K562 (cell line): ENCODE measurements at regions not wholly inside any gene's neighbourhood (a gene's known extent, or its start where the extent isn't known, plus 50 kb on each side); places are given as distances from the start of the nearest gene placed in this dataset.

Source experiments
- ATAC-seq: fragments of 200-7000 bp; cut with Tn5 transposase; 3 replicates; pipeline ENCODE4 v1.9.1; 2020; ENCODE audit warnings: moderate library complexity
- BruUV-seq: library from RNA; stranded (reverse); fragments of 400-500 nt; replicated peaks from 2 replicates; lab custom pipeline; 2021; lab: Mats Ljungman, UMichigan
- CTCF ChIA-PET: fragments of 300-600 bp; formaldehyde crosslinking; extraction: SDS; loops from one replicate; lab custom pipeline; 2021; ENCODE audit warnings: low intra/inter-chr PET ratio; lab: Yijun Ruan, JAX
- POLR2A ChIA-PET: fragments of 300-600, 350-650 bp; sonication (Branson Sonifier 250); formaldehyde crosslinking; extraction: SDS; loops from one replicate; lab custom pipeline; 2021; ENCODE audit warnings: antibody characterized with exemption, inconsistent platforms; lab: Yijun Ruan, JAX
- DNase-seq, 4 experiments: peaks; one replicate each; pipeline versions ENCODE4 v3.0.0 to v3.0.0-alpha.2; 2011 to 2018; ENCODE audit warnings: low spot score in 3 of 4, mixed read lengths in 3 of 4; ENCODE audit errors: extremely low read depth in 1 of 4
- FAIRE-seq: peaks from 2 replicates; lab custom pipeline; 2011; peaks lifted over from hg19 to GRCh38; lab: Jason Lieb, UNC
- H2AFZ ChIP-seq: 2 replicates; pipeline ENCODE4 v1.6.0; 2011; ENCODE audit warnings: low read depth, low read length, control low read depth, inconsistent platforms
- H3K27ac ChIP-seq: fragments of 200-600 bp; 3 replicates; pipeline ENCODE4 v1.8.0; 2011; ENCODE audit warnings: low read depth, mild to moderate bottlenecking, control low read depth, inconsistent platforms, low read length, moderate library complexity, mixed read lengths; ENCODE audit errors: extremely low read depth
- H3K27me3 ChIP-seq, 2 experiments: fragments of 300-600 bp in 1 of 2; 2 replicates in 1 of 2; 3 replicates in 1 of 2; pipeline versions ENCODE4 v1.6.0 to v1.8.0; 2011; ENCODE audit warnings: inconsistent platforms in 2 of 2, low read length in 2 of 2, mild to moderate bottlenecking in 1 of 2, mixed read lengths in 1 of 2, moderate library complexity in 1 of 2; ENCODE audit not compliant: control insufficient read depth in 2 of 2, insufficient read depth in 2 of 2
- H3K36me3 ChIP-seq: fragments of 300-600 bp; 3 replicates; pipeline ENCODE4 v1.8.0; 2011; ENCODE audit warnings: mild to moderate bottlenecking, low read length, inconsistent platforms; ENCODE audit not compliant: control insufficient read depth, insufficient read depth
- H3K4me1 ChIP-seq, 2 experiments: fragments of 200-600 bp in 1 of 2; replicated peaks in 1 of 2; 2 replicates in 1 of 2; 3 replicates in 1 of 2; pipeline versions ENCODE4 v1.5.1 to v1.8.0; 2011; ENCODE audit warnings: inconsistent platforms in 2 of 2, low read length in 2 of 2, mild to moderate bottlenecking in 1 of 2, mixed read lengths in 1 of 2, moderate library complexity in 1 of 2; ENCODE audit not compliant: control insufficient read depth in 2 of 2, insufficient read depth in 2 of 2
- H3K4me2 ChIP-seq: 2 replicates; pipeline ENCODE4 v1.6.1; 2011; ENCODE audit warnings: low read length, control low read depth, inconsistent platforms, mixed read lengths; ENCODE audit not compliant: insufficient read depth
- H3K4me3 ChIP-seq: fragments of 200-600 bp; sonication (generic), shearing (Covaris generic); 2 replicates; pipeline ENCODE4 v1.5.1; 2016; ENCODE audit warnings: control low read depth, inconsistent platforms
- H3K79me2 ChIP-seq: fragments of 200-600 bp; 3 replicates; pipeline ENCODE4 v1.8.0; 2011; ENCODE audit warnings: low read length, inconsistent platforms; ENCODE audit not compliant: control insufficient read depth, insufficient read depth
- H3K9ac ChIP-seq, 2 experiments: 2 replicates each; pipeline versions ENCODE4 v1.6.0 to v1.6.1; 2011; ENCODE audit warnings: low read depth in 2 of 2, low read length in 2 of 2, control low read depth in 1 of 2, inconsistent platforms in 1 of 2, mild to moderate bottlenecking in 1 of 2, mixed read lengths in 1 of 2; ENCODE audit not compliant: insufficient read depth in 1 of 2
- H3K9me1 ChIP-seq: one replicate; pipeline ENCODE4 v1.6.0; 2011; ENCODE audit warnings: inconsistent platforms, mild to moderate bottlenecking, low read length, moderate library complexity; ENCODE audit not compliant: control insufficient read depth, insufficient read depth
- H3K9me3 ChIP-seq: replicated peaks from 2 replicates; pipeline ENCODE4 v1.5.1; 2011; ENCODE audit warnings: low read depth, low read length, inconsistent platforms; ENCODE audit not compliant: control insufficient read depth, insufficient read depth
- H4K20me1 ChIP-seq: replicated peaks from 2 replicates; pipeline ENCODE4 v1.6.1; 2011; ENCODE audit warnings: low read length, inconsistent platforms, mixed read lengths; ENCODE audit not compliant: control insufficient read depth, insufficient read depth
- MGA ChIP-seq: fragments of 450-650 bp; IDR thresholded peaks from 2 replicates; pipeline ENCODE4 v1.6.1; 2016; ENCODE audit warnings: mild to moderate bottlenecking, moderate library complexity
- WGBS: fragments of 100-300 bp; shearing (Covaris generic); methylation state at CpG from one replicate; pipeline ENCODE4 v1.1.6; 2016; ENCODE audit warnings: low coverage, mixed read lengths; ENCODE audit not compliant: insufficient coverage; ENCODE audit errors: missing lambda C conversion rate; 5-methylcytosine and 5-hydroxymethylcytosine counted together
- in situ Hi-C: fragments of 300-500 bp; cut with MboI; formaldehyde crosslinking; loops from 4 replicates; pipeline ENCODE4 v1.15.0; 2018; ENCODE audit warnings: inconsistent platforms, mixed read lengths
- intact Hi-C: fragments of 100-400 bp; cut with micrococcal nuclease; formaldehyde crosslinking; loops from 2 replicates; pipeline ENCODE4 v1.14.2; 2022

GRCh38 chr2:125925891-125926546 lies 729.9 kb upstream of the GYPC start:
- no peaks in the 10 kb centered on the region for H3K4me1 ChIP-seq
- H3K4me2 ChIP-seq: no peak overlapping the region
- no peak overlapping the region for H3K27ac ChIP-seq

More at GRCh38 chr2:125925891-125926546, 729.9 kb upstream of the GYPC start:
- H3K36me3 ChIP-seq: no peaks in the 10 kb centered on the region
- intact Hi-C loops (no loop called here), in situ Hi-C loops (no loop called here)
- no peak overlapping the region for H3K9ac ChIP-seq
- H3K4me3 ChIP-seq: no peak overlapping the region
- no TSS peak for BruUV-seq
- H3K79me2 ChIP-seq: no peaks in the 10 kb centered on the region
- ATAC-seq (no peak), FAIRE-seq (no peak), DNase-seq (no peak)
- H4K20me1 ChIP-seq: no peaks in the 10 kb centered on the region
- H3K9me1 ChIP-seq: no peaks in the 10 kb centered on the region
- 3% methylated on average over 7 of the region's 7 CpGs for WGBS
- CTCF ChIA-PET: no interaction called here
- H2AFZ ChIP-seq: no peak overlapping the region
- POLR2A ChIA-PET: no interaction called here
- no peak for TF ChIP-seq MGA
- H3K9me3 ChIP-seq: no peaks in the 10 kb centered on the region
- no peaks in the 10 kb centered on the region for H3K27me3 ChIP-seq
